Tibial nerve (tissue), 4 donors: ENCODE measurements at regions not wholly inside any gene's neighbourhood (a gene's known extent, or its start where the extent isn't known, plus 50 kb on each side); places are given as distances from the start of the nearest gene placed in this dataset.

Source experiments
- EP300 ChIP-seq, 2 donors: sonication (generic); formaldehyde crosslinking; IDR thresholded peaks; one replicate each; pipeline ENCODE4 v1.6.1; 2017; ENCODE audit warnings: antibody characterized with exemption in 2 of 2, mild to moderate bottlenecking in 1 of 2
- POLR2A ChIP-seq, 2 donors: fragments of 450-650 bp; IDR thresholded peaks; one replicate each; pipeline ENCODE4 v1.6.1; 2017; ENCODE audit warnings: antibody characterized with exemption in 2 of 2, mild to moderate bottlenecking in 2 of 2, moderate library complexity in 2 of 2
- TF ChIP-seq, protein P1 (sequence below), 5 experiments: fragments of 200-600 bp in 3 of 5; fragments of 450-650 bp in 2 of 5; sonication (generic) in 3 of 5; IDR thresholded peaks; one replicate each; pipeline ENCODE4 v1.5.1; 2016 to 2019; ENCODE audit warnings: antibody characterized with exemption in 5 of 5, mild to moderate bottlenecking in 3 of 5, moderate library complexity in 2 of 5

DNA sequence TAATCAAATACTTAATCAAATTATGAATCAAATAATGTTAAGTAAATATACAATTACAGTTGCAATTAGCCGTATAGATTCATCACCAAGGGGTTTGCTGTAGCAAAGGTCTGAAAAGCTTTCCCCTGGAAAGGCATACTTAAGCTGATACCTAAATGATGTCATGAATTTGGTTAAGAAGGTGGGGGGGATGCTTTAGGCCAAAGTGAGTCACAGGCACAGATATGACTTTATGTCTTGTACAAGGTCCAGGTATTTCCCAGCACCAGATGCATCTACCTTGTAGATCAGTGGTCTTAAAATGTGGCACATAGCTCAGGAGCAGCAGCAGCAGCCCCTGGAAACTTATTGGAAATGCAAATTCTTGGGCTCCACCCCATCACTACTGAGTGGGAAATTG lies 557.3 kb upstream of the CDH4 start:
- TF ChIP-seq, protein P1, sequence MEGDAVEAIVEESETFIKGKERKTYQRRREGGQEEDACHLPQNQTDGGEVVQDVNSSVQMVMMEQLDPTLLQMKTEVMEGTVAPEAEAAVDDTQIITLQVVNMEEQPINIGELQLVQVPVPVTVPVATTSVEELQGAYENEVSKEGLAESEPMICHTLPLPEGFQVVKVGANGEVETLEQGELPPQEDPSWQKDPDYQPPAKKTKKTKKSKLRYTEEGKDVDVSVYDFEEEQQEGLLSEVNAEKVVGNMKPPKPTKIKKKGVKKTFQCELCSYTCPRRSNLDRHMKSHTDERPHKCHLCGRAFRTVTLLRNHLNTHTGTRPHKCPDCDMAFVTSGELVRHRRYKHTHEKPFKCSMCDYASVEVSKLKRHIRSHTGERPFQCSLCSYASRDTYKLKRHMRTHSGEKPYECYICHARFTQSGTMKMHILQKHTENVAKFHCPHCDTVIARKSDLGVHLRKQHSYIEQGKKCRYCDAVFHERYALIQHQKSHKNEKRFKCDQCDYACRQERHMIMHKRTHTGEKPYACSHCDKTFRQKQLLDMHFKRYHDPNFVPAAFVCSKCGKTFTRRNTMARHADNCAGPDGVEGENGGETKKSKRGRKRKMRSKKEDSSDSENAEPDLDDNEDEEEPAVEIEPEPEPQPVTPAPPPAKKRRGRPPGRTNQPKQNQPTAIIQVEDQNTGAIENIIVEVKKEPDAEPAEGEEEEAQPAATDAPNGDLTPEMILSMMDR (IDR thresholded peaks at IDR 0.05): no peak
- TF ChIP-seq EP300 (IDR thresholded peaks at IDR 0.05) (no peak), POLR2A (IDR thresholded peaks at IDR 0.05) (no peak)
